HEK293 (cell line): ENCODE measurements at regions not wholly inside any gene's neighbourhood (a gene's known extent, or its start where the extent isn't known, plus 50 kb on each side); places are given as distances from the start of the nearest gene placed in this dataset.

Experiments
- GLIS1 ChIP-seq: fragments of 450-650 bp; formaldehyde crosslinking; IDR thresholded peaks from 2 replicates; pipeline ENCODE4 v1.5.1; 2016; ENCODE audit warnings: missing biosample characterization, missing genetic modification characterization
- IKZF3 ChIP-seq: fragments of 450-650 bp; IDR thresholded peaks from 2 replicates; pipeline ENCODE4 v1.5.0; 2018; ENCODE audit warnings: missing biosample characterization, mild to moderate bottlenecking, missing genetic modification characterization, moderate library complexity
- KLF7 ChIP-seq: fragments of 450-650 bp; formaldehyde crosslinking; IDR thresholded peaks from 2 replicates; pipeline ENCODE4 v1.5.1; 2016; ENCODE audit warnings: missing biosample characterization, missing genetic modification characterization, borderline replicate concordance
- OVOL3 ChIP-seq: fragments of 450-650 bp; formaldehyde crosslinking; IDR thresholded peaks from 2 replicates; pipeline ENCODE4 v1.5.1; 2016; ENCODE audit warnings: missing biosample characterization, missing genetic modification characterization
- PATZ1 ChIP-seq: fragments of 450-650 bp; formaldehyde crosslinking; IDR thresholded peaks from 2 replicates; pipeline ENCODE4 v1.5.1; 2016; ENCODE audit warnings: missing biosample characterization, missing genetic modification characterization
- PBX3 ChIP-seq: sonication (generic); formaldehyde crosslinking; IDR thresholded peaks from 2 replicates; pipeline ENCODE4 v1.8.1; 2022; ENCODE audit warnings: mild to moderate bottlenecking, moderate library complexity, missing genetic modification reagents
- PRDM1 ChIP-seq: fragments of 450-650 bp; formaldehyde crosslinking; IDR thresholded peaks from 2 replicates; pipeline ENCODE4; 2016; ENCODE audit warnings: missing biosample characterization, missing genetic modification characterization
- PRDM10 ChIP-seq: fragments of 450-650 bp; formaldehyde crosslinking; IDR thresholded peaks from 2 replicates; pipeline ENCODE4 v1.5.1; 2016; ENCODE audit warnings: missing biosample characterization, missing genetic modification characterization
- ZBTB11 ChIP-seq: fragments of 450-650 bp; formaldehyde crosslinking; conservative IDR thresholded peaks from 2 replicates; pipeline ENCODE4 v1.5.1; 2016; ENCODE audit warnings: low read depth, missing biosample characterization, missing genetic modification characterization
- ZBTB20 ChIP-seq: fragments of 450-650 bp; formaldehyde crosslinking; IDR thresholded peaks from 2 replicates; pipeline ENCODE4 v1.5.1; 2016; ENCODE audit warnings: missing biosample characterization, missing genetic modification characterization
- ZBTB8A ChIP-seq: fragments of 450-650 bp; formaldehyde crosslinking; IDR thresholded peaks from 2 replicates; pipeline ENCODE4 v1.5.1; 2016; ENCODE audit warnings: missing biosample characterization, missing genetic modification characterization
- ZEB2 ChIP-seq: fragments of 450-650 bp; formaldehyde crosslinking; IDR thresholded peaks from 2 replicates; pipeline ENCODE4 v1.5.1; 2016; ENCODE audit warnings: missing biosample characterization, missing genetic modification characterization
- ZFP3 ChIP-seq: fragments of 450-650 bp; formaldehyde crosslinking; IDR thresholded peaks from 2 replicates; pipeline ENCODE4 v1.5.1; 2016; ENCODE audit warnings: low read depth, missing biosample characterization, missing genetic modification characterization
- ZIC2 ChIP-seq: fragments of 450-650 bp; formaldehyde crosslinking; IDR thresholded peaks from 2 replicates; pipeline ENCODE4 v1.5.1; 2016; ENCODE audit warnings: missing biosample characterization, missing genetic modification characterization
- ZNF239 ChIP-seq: fragments of 450-650 bp; formaldehyde crosslinking; IDR thresholded peaks from 2 replicates; pipeline ENCODE4 v1.5.1; 2016; ENCODE audit warnings: missing biosample characterization, missing genetic modification characterization
- ZNF24 ChIP-seq: fragments of 450-650 bp; formaldehyde crosslinking; IDR thresholded peaks from 2 replicates; pipeline ENCODE4 v1.5.1; 2016; ENCODE audit warnings: missing biosample characterization, missing genetic modification characterization
- ZNF335 ChIP-seq: fragments of 450-650 bp; formaldehyde crosslinking; conservative IDR thresholded peaks from 2 replicates; pipeline ENCODE4 v1.5.1; 2016; ENCODE audit warnings: missing biosample characterization, missing genetic modification characterization
- ZNF350 ChIP-seq: fragments of 450-650 bp; formaldehyde crosslinking; IDR thresholded peaks from 2 replicates; pipeline ENCODE4 v1.5.0; 2017; ENCODE audit warnings: missing biosample characterization, mild to moderate bottlenecking, missing genetic modification characterization
- ZNF530 ChIP-seq: fragments of 450-650 bp; formaldehyde crosslinking; IDR thresholded peaks from 2 replicates; pipeline ENCODE4 v1.5.1; 2016; ENCODE audit warnings: low read depth, missing biosample characterization, missing genetic modification characterization
- ZNF548 ChIP-seq: fragments of 450-650 bp; formaldehyde crosslinking; IDR thresholded peaks from 2 replicates; pipeline ENCODE4 v1.5.1; 2016; ENCODE audit warnings: missing biosample characterization, missing genetic modification characterization
- ZNF549 ChIP-seq: fragments of 450-650 bp; IDR thresholded peaks from 2 replicates; pipeline ENCODE4 v1.5.1; 2018; ENCODE audit warnings: missing biosample characterization, missing genetic modification characterization, mild to moderate bottlenecking, inconsistent platforms, moderate library complexity
- ZNF558 ChIP-seq: fragments of 450-650 bp; formaldehyde crosslinking; IDR thresholded peaks from 2 replicates; pipeline ENCODE4 v1.5.1; 2016; ENCODE audit warnings: missing biosample characterization, missing genetic modification characterization
- ZNF629 ChIP-seq: fragments of 450-650 bp; formaldehyde crosslinking; IDR thresholded peaks from 2 replicates; pipeline ENCODE4 v1.5.1; 2017; ENCODE audit warnings: missing biosample characterization, missing genetic modification characterization
- ZNF664 ChIP-seq: fragments of 450-650 bp; formaldehyde crosslinking; IDR thresholded peaks from 2 replicates; pipeline ENCODE4 v1.5.1; 2016; ENCODE audit warnings: missing biosample characterization, missing genetic modification characterization
- ZNF777 ChIP-seq: fragments of 450-650 bp; formaldehyde crosslinking; IDR thresholded peaks from 2 replicates; pipeline ENCODE4 v1.5.1; 2017; ENCODE audit warnings: missing biosample characterization, missing genetic modification characterization, borderline replicate concordance
- TF ChIP-seq, protein P1 (sequence below): fragments of 450-650 bp; formaldehyde crosslinking; IDR thresholded peaks from 2 replicates; pipeline ENCODE4 v1.5.1; 2017; ENCODE audit warnings: missing biosample characterization, missing genetic modification characterization
- TF ChIP-seq, protein P2 (sequence below): fragments of 450-650 bp; formaldehyde crosslinking; IDR thresholded peaks from 2 replicates; pipeline ENCODE4 v1.5.1; 2016; ENCODE audit warnings: missing biosample characterization, missing genetic modification characterization

DNA sequence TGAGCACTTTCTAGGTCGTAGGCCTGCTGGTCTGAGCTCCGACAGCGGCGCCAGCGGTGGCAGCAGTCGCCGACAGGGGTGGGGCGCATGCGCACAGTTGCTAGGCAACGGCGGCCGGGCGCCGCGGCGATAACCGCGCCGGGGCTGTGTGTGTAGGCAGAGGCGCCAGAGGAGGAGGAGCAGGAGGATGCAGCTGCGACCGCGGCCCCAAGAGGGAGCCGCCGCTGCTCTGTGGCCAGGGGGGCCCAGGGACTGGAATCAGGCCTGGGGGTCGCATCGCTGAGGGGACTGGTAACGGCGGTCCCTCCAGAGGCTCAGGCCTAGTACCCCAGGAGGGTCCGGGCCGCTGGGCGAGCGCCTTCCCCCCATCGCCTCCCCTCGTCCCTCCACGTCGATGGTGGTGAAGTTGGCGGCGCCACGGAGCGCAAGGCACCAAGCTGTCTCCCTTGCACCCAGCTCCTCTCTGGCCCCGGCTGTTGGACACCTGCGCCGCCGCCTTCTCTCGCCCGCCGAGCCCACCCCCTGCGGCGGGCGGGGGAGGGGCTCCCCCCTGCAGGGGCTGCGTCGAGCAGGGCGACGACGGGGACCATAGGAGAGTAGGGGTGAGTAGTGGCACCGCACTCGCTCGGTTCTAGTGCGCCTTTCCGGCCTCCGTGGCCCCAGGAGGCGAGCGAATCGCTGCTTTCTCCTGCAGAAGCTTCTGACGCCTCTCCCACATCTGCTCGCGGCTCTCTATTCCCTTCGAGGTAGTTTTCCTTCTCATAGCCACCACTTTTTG is 58.6 kb upstream of the ZC4H2 start, which contains the start of gene ZC3H12B (continued):
- TF ChIP-seq, protein P1, sequence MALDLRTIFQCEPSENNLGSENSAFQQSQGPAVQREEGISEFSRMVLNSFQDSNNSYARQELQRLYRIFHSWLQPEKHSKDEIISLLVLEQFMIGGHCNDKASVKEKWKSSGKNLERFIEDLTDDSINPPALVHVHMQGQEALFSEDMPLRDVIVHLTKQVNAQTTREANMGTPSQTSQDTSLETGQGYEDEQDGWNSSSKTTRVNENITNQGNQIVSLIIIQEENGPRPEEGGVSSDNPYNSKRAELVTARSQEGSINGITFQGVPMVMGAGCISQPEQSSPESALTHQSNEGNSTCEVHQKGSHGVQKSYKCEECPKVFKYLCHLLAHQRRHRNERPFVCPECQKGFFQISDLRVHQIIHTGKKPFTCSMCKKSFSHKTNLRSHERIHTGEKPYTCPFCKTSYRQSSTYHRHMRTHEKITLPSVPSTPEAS, result 0 out of 2 replicates have a peak, but pooled peaks have one; percentile 17
- TF ChIP-seq ZNF350, result no peak
- peak; percentile 40 for TF ChIP-seq PRDM10
- peak; percentile 56 for TF ChIP-seq ZIC2 (tag by site-specific recombination)
- TF ChIP-seq ZNF335 (tag by site-specific recombination), result 0 out of 2 replicates have a peak, but pooled peaks have one; percentile 6
- TF ChIP-seq ZBTB20 (tag by site-specific recombination), result peak; percentile 49; the same call in 1 of the 2 replicates
- no peak for TF ChIP-seq ZNF24
- TF ChIP-seq ZNF558 (tag by site-specific recombination), result no peak
- TF ChIP-seq ZEB2 (tag by site-specific recombination), result peak; percentile 44; the same call in 1 of the 2 replicates
- no peak for TF ChIP-seq ZNF530 (tag by site-specific recombination)
- TF ChIP-seq ZNF777, result peak; percentile 57; the same call in 1 of the 2 replicates
- TF ChIP-seq ZBTB11 (tag by site-specific recombination), result no peak
- TF ChIP-seq IKZF3, result no peak
- TF ChIP-seq ZBTB8A (tag by site-specific recombination), result 0 out of 2 replicates have a peak, but pooled peaks have one; percentile 32
- TF ChIP-seq, protein P2, sequence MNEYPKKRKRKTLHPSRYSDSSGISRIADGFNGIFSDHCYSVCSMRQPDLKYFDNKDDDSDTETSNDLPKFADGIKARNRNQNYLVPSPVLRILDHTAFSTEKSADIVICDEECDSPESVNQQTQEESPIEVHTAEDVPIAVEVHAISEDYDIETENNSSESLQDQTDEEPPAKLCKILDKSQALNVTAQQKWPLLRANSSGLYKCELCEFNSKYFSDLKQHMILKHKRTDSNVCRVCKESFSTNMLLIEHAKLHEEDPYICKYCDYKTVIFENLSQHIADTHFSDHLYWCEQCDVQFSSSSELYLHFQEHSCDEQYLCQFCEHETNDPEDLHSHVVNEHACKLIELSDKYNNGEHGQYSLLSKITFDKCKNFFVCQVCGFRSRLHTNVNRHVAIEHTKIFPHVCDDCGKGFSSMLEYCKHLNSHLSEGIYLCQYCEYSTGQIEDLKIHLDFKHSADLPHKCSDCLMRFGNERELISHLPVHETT (tag by site-specific recombination), result no peak
- 0 out of 2 replicates have a peak, but pooled peaks have one; percentile 8 for TF ChIP-seq ZNF629 (tag by site-specific recombination)
- no peak for TF ChIP-seq ZNF664 (tag by site-specific recombination)
- no peak for TF ChIP-seq ZNF548 (tag by site-specific recombination)
- TF ChIP-seq GLIS1 (tag by site-specific recombination), result peak; percentile 87
- TF ChIP-seq ZNF239 (tag by site-specific recombination), result no peak
- no peak for TF ChIP-seq ZFP3 (tag by site-specific recombination)
- no peak for TF ChIP-seq ZNF549 (tag by site-specific recombination)
- peak; percentile 52; the same call in 1 of the 2 replicates for TF ChIP-seq PRDM1 (tag by site-specific recombination)
- TF ChIP-seq KLF7 (tag by site-specific recombination), result no peak
- peak; percentile 77 for TF ChIP-seq PATZ1 (tag by site-specific recombination)
- TF ChIP-seq PBX3, result 0 out of 2 replicates have a peak, but pooled peaks have one; percentile 32
- TF ChIP-seq OVOL3 (tag by site-specific recombination), result no peak
